ENCODE measurements at regions not wholly inside any gene's neighbourhood (a gene's known extent, or its start where the extent isn't known, plus 50 kb on each side); places are given as distances from the start of the nearest gene placed in this dataset.

- H3K4me3 ChIP-seq: no peak overlapping the region
- TF ChIP-seq CTCF (IDR thresholded peaks at IDR 0.05) (no peak), POLR2A (IDR thresholded peaks at IDR 0.05) (no peak), POLR2AphosphoS5 (IDR thresholded peaks at IDR 0.05) (no peak), EP300 (IDR thresholded peaks at IDR 0.05) (no peak)
- WGBS: 73% methylated on average over 5 of the region's 5 CpGs
- no peaks in the 10 kb centered on the region for H3K4me1 ChIP-seq
- no peaks in the 10 kb centered on the region for H3K27me3 ChIP-seq
- no peak overlapping the region for H3K27ac ChIP-seq
- no peaks in the 10 kb centered on the region for H3K9me3 ChIP-seq
- DNase-seq (ENCODE audit: low spot score in 2 of 2): no peak
- H3K36me3 ChIP-seq: no peaks in the 10 kb centered on the region
Measured at GRCh38 chr10:105370692-105371091, 729.6 kb downstream of the SORCS3 start.

DNA sequence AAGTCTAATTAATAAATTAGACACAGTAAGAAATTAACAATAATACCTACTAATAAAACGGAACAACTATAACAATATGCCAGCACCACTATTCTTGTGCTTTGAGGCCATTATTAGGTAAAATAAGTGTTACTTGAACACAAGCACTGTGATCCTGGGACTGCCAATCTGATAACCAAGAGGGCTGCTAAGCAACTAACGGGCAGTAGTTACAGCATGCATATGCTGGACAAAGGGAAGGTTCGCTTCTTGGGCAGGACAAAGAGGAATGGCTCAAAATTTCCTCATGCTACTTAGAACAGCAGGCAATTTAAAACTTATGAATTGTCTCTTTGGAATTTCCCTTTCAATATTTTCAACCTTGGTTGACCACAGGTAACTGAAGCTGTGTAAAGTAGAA is 718.6 kb downstream of the SORCS3 start:
- DNase-seq (ENCODE audit: low spot score in 2 of 2): no peak
- H3K27me3 ChIP-seq: no peaks in the 10 kb centered on the region
- H3K4me1 ChIP-seq: no peaks in the 10 kb centered on the region
- H3K36me3 ChIP-seq: no peaks in the 10 kb centered on the region
- no peak overlapping the region for H3K4me3 ChIP-seq
- H3K27ac ChIP-seq: no peak overlapping the region
- peaks cover 5% of the 10 kb centered on the region for H3K9me3 ChIP-seq
- WGBS: 84% methylated on average over 3 of the region's 3 CpGs
- no peak for TF ChIP-seq EP300 (IDR thresholded peaks at IDR 0.05)
- TF ChIP-seq POLR2AphosphoS5 (IDR thresholded peaks at IDR 0.05): no peak
- TF ChIP-seq CTCF (IDR thresholded peaks at IDR 0.05): no peak
- no peak for TF ChIP-seq POLR2A (IDR thresholded peaks at IDR 0.05)

- H3K27ac ChIP-seq: no peak overlapping the region
- WGBS: 74% methylated on average over 2 of the region's 2 CpGs
- H3K4me1 ChIP-seq: no peaks in the 10 kb centered on the region
- H3K27me3 ChIP-seq: no peaks in the 10 kb centered on the region
- H3K36me3 ChIP-seq: no peaks in the 10 kb centered on the region
- H3K4me3 ChIP-seq: no peak overlapping the region
- TF ChIP-seq POLR2A (IDR thresholded peaks at IDR 0.05) (no peak), EP300 (IDR thresholded peaks at IDR 0.05) (no peak), CTCF (IDR thresholded peaks at IDR 0.05) (no peak), POLR2AphosphoS5 (IDR thresholded peaks at IDR 0.05) (no peak)
- H3K9me3 ChIP-seq: peaks cover 5% of the 10 kb centered on the region
- DNase-seq (ENCODE audit: low spot score in 2 of 2): no peak
Measured at GRCh38 chr10:105358911-105359310, 717.8 kb downstream of the SORCS3 start.

GRCh38 chr10:105356626-105357025 is 715.5 kb downstream of the SORCS3 start:
- no peak overlapping the region for H3K27ac ChIP-seq
- 42% methylated on average over 2 of the region's 2 CpGs for WGBS
- no peaks in the 10 kb centered on the region for H3K9me3 ChIP-seq
- no peak for DNase-seq (ENCODE audit: low spot score in 2 of 2)
- no peaks in the 10 kb centered on the region for H3K27me3 ChIP-seq
- H3K36me3 ChIP-seq: no peaks in the 10 kb centered on the region
- no peaks in the 10 kb centered on the region for H3K4me1 ChIP-seq
- H3K4me3 ChIP-seq: no peak overlapping the region
- no peak for TF ChIP-seq POLR2A (IDR thresholded peaks at IDR 0.05)
- no peak for TF ChIP-seq POLR2AphosphoS5 (IDR thresholded peaks at IDR 0.05)
- TF ChIP-seq EP300 (IDR thresholded peaks at IDR 0.05): no peak
- TF ChIP-seq CTCF (IDR thresholded peaks at IDR 0.05): no peak

- no peak overlapping the region for H3K4me3 ChIP-seq
- TF ChIP-seq POLR2A (IDR thresholded peaks at IDR 0.05) (no peak), CTCF (IDR thresholded peaks at IDR 0.05) (no peak), POLR2AphosphoS5 (IDR thresholded peaks at IDR 0.05) (no peak), EP300 (IDR thresholded peaks at IDR 0.05) (no peak)
- 56% methylated on average over 1 of the region's 1 CpG for WGBS
- no peaks in the 10 kb centered on the region for H3K27me3 ChIP-seq
- no peaks in the 10 kb centered on the region for H3K4me1 ChIP-seq
- no peaks in the 10 kb centered on the region for H3K9me3 ChIP-seq
- no peak overlapping the region for H3K27ac ChIP-seq
- DNase-seq (ENCODE audit: low spot score in 2 of 2): no peak
- H3K36me3 ChIP-seq: no peaks in the 10 kb centered on the region
Measured at GRCh38 chr10:105354010-105354409, 712.9 kb downstream of the SORCS3 start.

Measured in suprapubic skin (tissue), 4 donors.